ENCODE measurements at regions not wholly inside any gene's neighbourhood (a gene's known extent, or its start where the extent isn't known, plus 50 kb on each side); places are given as distances from the start of the nearest gene placed in this dataset.
"Not testable (repeated sequence)": the region's sequence is repeated elsewhere in the genome, so short reads cannot be mapped to it uniquely, and the experiment has no call there.

GRCh38 chr11:44417731-44418455 is 108.0 kb upstream of the ALX4 start:
- DNase-seq (ENCODE audit: low read depth) = no peak

DNA sequence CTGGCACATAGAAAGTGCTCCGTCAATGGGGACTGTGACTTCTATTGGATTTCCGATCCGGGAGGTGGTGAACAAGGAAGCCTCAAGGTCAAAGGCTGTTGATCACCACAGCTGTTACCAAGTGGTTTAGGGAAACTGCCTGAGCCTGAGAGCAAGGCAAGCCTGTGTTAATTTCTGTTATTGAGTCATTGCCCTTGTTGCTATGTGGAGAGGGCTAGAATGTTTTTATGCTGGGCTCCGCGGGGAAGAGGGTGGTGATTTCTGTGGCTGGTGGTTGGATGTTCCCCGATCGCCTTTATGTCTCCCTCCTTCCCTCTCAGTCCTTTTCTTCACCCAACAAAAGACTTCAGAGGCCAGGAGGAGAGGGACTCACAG is 108.5 kb upstream of the ALX4 start:
- no peak for DNase-seq (ENCODE audit: low read depth)

- DNase-seq (ENCODE audit: low read depth) = no peak
These were observed 111.2 kb upstream of the ALX4 start for GRCh38 chr11:44421090-44421675.

DNA sequence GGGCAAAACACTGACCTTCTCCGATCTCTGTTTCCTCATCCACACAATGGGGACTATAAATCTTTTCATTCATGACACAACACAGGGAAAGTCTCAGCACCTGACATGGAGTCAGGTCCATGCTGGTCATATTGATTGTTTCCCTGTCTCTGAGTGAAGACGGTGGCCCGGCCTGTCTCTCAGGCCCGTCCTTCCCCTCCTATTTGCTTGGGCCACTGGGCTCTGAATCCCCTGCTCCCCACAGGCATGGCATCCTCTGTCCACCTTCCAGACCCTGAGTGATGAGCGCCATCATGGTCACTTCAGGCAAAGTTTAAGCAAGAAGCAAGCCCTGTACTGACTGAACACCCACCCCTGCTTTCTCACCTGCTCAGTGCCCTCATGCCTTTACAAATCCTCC is 113.3 kb upstream of the ALX4 start:
- DNase-seq (ENCODE audit: low read depth) = no peak

GRCh38 chr11:44424841-44425240 is 114.9 kb upstream of the ALX4 start:
- no peak for DNase-seq (ENCODE audit: low read depth)

DNA sequence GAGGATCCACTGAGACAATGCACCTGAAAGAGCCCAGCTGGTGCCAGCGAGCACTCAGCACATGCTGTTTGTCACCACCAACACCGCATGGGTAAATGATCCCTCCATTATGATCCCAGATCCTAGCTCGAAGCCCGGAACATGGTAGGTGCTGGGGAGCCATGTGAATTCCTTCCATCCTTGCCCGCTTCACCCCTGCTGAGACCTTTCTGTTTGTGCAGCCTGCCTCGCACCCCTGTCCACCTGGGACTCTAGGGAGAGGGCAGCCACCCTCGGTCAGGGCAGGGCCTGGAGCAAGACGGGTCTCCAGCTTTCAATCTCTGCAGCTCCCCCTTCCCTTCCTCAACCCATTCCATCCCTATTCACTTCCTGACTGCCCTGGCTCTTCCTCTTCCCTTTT is 116.2 kb upstream of the ALX4 start:
- DNase-seq (ENCODE audit: low read depth) = no peak

DNA sequence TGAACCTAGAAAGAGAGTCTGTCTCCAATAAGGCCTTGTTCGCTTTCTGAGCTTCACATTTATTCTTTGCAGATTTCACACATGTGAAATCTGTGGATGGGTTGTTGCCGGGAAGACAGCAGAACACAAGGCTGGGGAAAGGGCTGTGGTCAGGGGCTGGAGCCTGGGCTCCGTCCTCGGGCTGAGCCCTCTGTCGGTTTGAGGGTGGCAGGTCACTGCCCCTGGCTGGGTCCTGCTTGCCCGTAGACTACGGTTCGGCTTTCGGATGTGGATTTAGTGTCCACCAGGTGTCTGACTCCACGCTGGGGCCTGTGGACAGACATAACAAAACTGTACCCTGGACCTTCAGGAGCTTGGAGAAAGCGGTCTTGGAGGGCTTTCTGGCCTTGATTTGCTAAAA is 117.0 kb upstream of the ALX4 start:
- DNase-seq (ENCODE audit: low read depth) = no peak

GRCh38 chr11:44427432-44427831 is 117.5 kb upstream of the ALX4 start:
- no peak for DNase-seq (ENCODE audit: low read depth)

DNA sequence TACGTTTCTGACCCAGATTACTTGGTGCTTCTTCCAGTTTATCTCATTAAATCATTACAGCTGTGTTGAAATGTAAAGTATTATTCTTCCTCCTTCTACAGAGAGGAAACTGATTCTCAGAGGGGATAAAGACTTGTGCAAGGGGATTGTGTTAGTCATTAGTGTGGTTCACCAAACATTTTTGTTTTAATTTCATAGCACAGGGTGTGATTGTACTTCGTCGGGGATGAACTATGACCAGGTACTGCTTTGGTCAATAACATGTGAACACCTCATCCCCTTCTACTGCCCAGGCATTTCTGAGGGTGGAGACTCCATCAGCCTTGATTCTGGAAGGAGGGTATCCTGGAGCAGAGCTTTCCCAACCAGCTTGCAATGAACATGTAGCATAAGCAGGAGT is 120.2 kb upstream of the ALX4 start:
- no peak for DNase-seq (ENCODE audit: low read depth)

GRCh38 chr11:44434191-44434590 is 124.3 kb upstream of the ALX4 start:
- no peak for DNase-seq (ENCODE audit: low read depth)

DNA sequence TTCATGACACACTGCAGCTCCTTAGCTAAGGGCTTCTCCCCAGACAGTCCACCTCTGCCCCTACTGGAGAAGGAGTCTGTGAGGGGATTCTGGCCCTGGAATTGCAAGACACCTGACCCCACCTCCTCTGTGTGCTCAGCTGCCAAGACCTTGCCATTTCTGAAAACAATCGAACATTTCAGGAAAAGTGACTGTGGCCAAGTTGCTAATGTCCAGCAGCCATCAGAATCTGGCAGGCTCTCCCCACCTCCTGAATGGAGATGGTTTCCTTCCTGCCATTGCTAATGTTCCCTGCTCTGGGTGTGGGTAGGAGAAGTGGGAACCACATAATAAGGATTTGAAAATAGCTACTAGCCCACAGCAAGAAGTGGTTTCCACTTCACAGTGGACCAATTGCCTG is 127.2 kb upstream of the ALX4 start:
- DNase-seq (ENCODE audit: low read depth) = no peak

- DNase-seq (ENCODE audit: low read depth) = not testable (repeated sequence)
These were observed 122.4 kb upstream of the CD82 start for GRCh38 chr11:44442893-44443673.

GRCh38 chr11:44443836-44444769 is 121.4 kb upstream of the CD82 start:
- no peak for DNase-seq (ENCODE audit: low read depth)

GRCh38 chr11:44444770-44445321 is 120.6 kb upstream of the CD82 start:
- DNase-seq (ENCODE audit: low read depth) = no peak

GRCh38 chr11:44445500-44446365 is 119.7 kb upstream of the CD82 start:
- DNase-seq (ENCODE audit: low read depth) = peak; percentile 1

GRCh38 chr11:44446366-44446762 is 119.1 kb upstream of the CD82 start:
- DNase-seq (ENCODE audit: low read depth) = no peak

DNA sequence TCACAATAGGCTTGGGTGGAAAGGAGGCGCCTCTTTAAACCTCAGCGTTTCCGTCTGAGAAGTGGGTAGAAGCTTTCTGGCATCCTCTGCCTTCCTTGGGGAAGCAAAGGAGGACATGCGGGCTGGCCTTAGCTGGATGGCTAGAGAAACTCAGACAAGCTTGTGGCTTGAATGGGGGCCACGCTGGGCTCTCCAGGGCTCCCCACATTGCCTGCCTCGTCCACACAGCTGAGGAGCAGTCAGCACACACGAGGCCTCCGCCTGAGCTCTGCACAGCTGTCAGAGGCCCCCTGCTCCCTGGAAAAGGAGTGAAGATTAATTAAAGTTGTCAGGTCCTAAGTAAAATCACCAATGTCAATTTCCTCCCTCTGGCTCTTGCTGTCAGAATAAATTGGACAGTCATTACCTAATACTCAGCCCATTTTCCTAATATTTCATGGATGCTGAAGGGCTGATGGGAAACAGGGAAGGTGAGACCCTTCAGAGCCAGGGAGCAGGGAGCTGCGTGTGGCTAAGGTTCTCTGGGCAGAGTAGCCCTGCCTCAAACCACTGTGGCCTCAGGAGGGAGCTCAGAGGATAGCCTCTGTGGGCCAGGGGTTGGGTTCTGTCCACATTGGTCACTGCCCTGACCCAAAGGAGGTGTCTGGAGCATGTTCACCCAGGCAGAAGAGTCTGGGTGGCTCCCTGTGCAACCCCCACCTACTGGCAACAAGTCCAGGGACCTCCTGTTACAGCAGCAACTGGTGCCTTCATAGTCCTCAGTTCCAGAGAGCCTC is 118.3 kb upstream of the CD82 start:
- DNase-seq (ENCODE audit: low read depth) = no peak

DNA sequence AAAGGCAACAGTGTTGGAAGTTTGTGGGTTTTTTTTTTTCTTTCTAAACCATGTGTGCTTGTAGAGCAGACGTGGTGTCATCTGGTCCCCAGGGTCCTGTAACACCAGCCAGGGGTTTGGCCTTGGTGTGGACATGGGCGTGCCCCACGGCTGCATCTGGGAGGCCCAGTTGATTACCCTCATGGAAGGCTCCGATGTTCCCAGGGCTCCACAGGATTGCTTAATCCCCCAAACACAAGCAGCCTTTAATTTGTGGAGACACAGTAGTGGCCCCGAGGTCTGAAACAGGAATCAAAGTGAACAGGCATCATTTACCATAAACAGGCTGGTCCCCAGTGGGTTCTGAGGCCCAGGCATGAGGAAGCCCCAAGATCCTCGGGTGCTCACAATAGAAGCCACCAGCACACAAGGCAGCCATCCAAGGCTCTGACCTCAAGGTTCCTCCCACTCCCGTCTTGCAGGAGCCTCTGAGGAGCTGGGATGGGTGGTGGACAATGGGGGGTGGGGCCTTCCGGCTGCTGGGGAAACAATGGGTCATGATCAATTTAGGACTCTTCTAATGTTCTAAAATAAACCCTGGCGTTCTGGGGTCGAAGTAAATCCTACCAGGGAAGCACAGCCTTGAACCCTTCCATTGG is 115.0 kb upstream of the CD82 start:
- DNase-seq (ENCODE audit: low read depth) = no peak

GRCh38 chr11:44451706-44452105 is 113.8 kb upstream of the CD82 start:
- DNase-seq (ENCODE audit: low read depth) = no peak

All from ELR (cell line).